DMS53 (cell line): ENCODE measurements at regions not wholly inside any gene's neighbourhood (a gene's known extent, or its start where the extent isn't known, plus 50 kb on each side); places are given as distances from the start of the nearest gene placed in this dataset.
A peak's percentile ranks its signal among the peaks of the same experiment; 100 is the strongest.

Source experiments
- DNase-seq: peaks from one replicate; lab custom pipeline; 2025; lab: John Stamatoyannopoulos, UW

DNA sequence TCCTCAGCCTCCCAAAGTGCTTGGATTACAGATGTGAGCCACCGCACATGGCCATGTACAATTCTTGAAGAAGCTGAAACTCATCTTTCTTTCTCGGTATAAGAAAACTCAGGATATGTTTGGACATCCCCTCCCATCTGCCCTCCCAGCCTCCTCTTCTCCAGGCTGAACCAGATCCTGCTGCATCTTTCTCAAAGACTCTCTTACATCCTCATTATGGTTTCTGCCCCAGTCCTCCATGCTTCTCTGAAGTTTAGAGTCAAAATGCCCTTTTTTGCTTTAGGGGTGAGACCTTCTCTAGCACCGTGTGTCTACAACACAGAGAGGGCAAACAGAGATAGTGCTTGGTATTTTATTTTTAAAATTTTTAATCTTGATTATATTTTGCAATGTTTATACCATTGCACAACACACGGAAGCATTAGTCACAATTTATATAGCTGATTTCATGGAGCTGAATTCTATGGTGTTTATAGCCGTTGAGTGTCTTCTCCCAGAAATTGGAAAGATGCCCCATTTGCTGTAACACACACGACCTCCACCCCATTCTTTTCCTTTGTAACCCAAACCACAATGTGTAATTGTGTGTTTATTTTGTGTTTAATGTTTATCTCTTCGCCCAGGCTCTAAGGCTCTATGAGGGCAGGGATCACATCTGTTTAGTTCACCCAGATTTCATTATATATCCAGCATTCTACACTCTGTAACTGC lies 206.0 kb upstream of the TNP1 start:
- peak; percentile 40 for DNase-seq

DNA sequence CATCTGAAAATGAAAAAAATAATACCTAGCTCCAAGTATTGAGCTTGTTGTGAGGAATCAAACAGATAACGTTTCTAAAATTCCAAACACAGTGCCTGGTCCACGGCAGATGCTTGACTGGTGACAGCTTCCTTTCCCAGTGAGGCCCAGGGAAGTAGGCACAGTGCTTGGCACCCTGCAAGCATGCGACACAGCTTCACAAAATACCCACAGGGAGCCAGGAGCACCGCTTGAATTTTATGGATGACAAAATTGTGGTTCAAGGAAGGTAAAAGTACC lies 205.1 kb upstream of the TNP1 start:
- no peak for DNase-seq

DNA sequence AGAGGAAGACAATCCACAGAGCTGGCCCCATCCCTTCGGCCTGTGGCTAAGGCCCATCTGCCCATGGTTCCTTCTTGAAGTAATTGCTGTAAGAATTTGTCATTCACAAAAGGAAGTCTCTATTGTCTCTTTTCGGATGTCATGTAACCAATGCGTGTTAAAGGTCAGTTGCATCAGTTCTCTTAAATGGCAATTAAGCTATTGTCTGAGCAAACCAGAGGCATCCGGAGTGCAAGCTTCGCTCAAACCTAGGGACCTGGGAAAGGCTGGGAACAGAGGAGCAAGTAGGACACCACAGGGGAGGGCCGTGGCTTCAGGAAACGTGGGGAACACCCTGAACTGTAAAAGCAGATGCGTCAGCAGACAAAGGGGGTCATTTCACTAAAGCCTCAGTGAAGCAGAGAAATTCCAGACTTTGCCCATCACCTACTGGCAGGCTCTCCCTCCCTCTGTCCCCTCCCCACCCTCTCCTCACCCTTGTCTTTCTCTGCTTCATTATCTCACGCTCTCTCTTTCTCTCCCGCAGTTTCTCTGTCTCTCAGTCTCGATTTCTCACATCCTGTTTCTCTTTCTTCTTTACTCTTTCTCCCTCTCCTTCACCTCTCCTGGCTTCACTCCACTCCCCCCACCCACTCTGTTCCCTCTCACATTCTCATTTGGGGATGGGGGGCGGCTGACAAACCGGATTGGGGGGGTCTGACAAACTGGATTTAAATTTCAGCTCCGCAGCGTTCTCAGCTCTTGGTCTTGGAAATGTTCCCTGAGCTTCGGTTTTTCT lies 204.6 kb upstream of the TNP1 start:
- no peak for DNase-seq

DNA sequence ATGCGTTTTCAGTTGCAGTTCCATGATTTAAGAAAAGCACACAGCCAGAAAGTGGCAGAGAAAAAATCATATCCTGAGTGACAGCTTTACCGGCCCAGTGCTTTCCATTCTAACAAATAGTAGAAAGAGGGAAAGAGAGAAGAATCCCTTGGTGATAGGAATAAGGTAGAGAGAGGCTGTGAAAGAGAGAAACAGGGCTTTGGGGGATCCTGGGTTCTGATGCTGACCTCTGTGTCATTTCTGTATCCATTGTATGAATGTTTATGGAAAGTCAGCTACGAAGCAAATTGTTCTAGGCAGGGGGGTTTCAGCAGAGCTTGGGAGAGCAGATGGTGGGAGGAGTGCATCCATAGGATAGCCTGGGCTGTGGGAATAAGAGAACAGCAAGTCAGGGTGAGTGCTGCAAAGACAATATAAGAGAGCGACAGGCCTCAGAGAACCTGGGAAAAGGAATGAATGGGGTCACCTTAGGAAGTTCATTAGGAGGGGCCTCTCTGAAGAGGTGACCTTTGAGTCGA lies 203.4 kb upstream of the TNP1 start:
- DNase-seq, result no peak

DNA sequence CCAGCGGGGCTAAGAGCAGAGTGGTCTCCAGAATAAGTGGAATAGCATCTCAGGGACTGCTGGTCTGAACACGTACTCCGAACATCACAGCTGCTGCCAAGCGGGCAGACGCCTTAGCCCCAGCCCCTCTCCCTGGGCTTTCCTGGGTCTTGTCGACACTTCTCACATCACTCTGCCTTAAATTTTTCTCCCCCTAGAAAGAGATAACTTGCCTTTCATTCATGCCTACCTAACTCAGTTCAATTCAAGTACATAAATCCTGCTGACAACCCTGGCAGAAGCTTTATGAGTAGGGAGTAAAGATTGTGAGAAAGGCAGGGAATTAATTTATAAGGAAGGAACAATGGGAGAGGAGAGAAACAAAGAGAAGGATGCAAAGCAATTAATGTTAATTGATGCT lies 202.9 kb upstream of the TNP1 start:
- no peak for DNase-seq

DNA sequence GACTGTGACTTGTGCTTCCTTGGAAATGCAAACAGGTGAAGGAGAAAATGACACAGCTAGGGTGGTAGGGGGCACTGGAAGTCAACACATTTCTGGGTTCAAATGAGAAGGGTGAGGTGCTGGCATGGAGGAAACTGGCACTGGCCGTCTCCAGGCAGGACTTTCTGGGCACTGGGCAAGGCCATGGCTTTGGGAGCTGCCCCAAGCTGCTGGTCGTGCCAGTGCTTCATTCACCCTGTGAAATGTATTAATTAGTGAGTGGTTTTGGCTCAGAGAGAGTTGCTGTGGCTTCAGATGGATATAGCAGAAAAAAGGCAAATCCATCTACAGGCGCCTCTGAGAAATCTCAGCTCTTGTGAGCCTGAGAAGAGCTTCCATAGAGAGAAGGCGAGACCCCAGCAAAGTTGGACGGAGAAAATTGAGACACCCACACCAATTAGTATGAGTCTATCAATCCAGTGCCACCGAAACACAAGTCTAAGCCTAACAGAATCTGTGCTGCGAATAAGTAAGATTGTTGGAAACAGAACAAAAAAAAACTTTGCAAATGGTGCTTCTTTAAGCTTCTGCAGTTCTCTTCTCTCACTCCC lies 202.1 kb upstream of the TNP1 start:
- DNase-seq, result no peak

DNA sequence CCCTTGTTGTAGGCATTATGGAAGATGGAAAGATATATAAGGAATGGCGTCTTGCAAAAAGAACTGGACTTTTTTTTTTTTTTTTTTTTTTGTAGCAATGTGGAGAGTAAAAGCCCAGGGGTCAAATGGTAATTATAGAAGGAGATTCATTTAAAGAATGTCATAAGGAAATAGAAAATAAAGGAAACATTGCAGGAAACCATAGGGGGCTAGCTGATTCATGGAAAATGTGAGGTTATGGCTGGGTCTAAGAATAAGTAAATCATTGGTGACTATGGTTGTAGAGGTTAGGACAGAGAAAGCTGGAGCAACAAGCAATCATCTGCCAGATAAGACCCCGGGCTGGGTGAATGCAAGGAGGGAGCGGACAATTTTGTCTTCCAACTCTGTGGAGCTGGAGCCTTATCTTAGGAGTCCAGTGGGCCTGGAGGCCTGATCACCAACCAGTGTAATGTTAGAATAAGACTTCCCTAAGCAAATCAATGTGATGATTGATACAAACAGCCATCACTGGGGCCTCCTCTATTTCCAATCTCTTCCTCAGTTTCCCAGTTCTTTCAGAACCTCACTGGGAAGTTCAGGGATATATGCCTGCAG lies 201.2 kb upstream of the TNP1 start:
- DNase-seq, result no peak

DNA sequence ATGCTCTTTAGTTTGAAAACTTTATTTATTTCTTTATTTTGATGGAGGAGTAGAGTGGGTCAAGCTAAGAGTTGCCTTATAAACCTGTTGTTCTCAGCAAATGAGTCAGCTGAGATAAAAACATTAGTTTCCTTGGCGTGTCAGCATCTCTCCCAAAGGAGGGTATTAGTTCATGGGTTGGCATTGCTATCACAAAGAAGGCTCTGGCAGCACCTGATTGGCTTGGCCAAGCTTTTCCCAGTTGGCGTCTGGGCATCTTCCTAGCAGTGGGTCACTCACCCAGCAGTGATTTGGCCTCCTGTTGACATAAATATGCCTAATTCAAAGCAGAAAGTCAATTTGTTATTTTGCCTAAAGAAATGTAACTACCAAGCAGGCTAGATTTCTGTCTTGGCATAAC lies 200.7 kb upstream of the TNP1 start:
- no peak for DNase-seq

DNA sequence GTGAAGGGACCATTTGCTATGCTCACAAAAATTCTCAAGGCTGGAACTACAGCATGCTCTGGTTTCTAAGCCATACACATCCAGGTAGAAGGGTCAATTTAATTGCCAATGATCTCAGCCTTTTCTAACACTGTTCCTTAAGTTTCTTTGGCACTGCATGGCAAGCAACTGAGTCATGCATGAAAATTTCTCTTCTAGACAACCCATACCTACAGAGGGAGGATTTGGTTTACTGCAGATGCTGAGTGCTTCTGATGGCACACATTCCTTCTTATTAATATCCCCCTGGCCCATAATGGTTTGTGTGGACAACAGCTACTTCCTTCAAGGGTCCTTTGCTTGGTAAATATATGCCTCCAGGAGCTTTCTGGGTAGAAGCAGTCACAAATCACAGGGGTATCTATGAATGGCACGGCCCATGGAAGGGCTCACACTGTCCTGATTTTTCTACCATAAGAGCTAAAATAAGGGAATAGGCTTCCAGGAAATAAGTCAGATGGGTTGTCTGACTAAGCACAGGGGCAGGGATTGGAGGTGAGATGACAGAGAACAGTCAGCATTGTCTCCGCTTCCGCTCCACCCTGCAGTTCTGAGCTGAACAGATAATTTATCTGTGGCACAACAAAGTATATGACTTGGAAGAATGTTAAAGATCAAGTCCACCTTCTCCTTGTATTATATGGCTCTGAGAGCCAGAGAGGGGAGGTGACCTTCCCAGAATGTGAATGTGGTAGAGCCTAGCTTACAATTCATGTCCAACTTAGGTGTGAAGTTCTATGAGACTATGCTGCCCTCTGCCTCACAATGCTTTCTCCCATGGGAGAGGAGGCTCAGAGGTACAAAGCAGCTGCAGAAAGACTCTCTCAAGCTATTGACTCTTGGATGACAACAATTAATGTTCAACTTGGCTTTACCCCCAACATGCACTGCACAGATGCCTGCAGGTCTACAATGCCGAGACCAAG lies 199.2 kb upstream of the TNP1 start:
- DNase-seq, result peak; percentile 56

DNA sequence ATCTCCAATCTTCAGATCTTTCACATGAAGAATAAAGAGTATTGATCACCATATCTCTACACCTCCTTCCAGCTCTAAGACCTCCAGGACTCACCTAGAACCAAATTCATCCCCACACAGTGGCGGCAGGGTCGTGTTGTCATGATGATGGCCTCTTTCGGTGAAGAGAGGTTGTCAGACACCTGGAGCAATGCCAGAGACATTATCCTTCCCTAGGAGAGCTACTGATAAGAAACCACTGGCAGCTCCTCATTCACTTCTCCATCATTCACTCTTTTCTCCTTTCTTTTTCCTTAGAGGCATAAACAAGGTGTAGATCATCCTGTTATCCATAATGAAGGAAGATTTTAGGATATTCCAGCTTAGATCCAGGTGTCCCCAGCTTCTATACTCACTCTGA lies 197.9 kb upstream of the TNP1 start:
- no peak for DNase-seq

DNA sequence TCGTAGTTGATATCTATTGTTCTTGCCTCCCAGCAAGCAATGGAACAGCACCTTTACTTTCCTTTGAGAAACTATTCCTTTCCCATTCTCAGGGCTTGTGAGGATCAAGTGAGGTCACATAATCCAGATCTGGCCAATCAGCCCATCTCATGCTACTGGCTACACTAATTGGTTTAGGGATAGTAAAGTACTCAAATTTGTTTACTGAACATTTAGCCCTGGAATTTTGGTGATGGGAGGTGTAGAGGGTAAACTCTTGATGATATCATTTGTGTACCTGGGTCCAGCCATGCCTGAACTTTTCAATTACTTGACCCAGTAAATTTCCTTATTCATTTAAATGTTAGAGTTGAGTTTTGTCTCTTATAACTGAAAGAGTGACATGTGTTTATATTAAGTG lies 195.8 kb upstream of the TNP1 start:
- DNase-seq, result peak; percentile 6

DNA sequence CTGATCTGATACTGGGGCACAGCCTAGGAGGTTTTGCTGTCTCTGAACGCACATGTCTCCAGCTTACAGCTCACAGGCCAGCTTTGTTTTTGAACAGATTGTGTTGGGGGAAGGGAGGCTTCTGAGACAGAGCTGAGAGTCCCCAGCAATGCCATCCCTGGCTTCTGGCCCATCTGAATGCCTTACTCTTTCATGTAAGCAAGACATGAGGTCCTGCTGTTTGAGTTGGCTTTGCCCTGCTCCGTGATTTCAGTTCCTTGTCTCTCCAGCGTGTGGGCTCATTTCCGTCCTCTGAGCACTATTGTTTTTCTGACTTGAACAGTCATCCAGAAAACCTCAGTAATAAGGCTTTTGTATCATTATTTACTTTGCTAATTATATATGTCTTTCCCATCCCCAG lies 194.9 kb upstream of the TNP1 start:
- no peak for DNase-seq

DNA sequence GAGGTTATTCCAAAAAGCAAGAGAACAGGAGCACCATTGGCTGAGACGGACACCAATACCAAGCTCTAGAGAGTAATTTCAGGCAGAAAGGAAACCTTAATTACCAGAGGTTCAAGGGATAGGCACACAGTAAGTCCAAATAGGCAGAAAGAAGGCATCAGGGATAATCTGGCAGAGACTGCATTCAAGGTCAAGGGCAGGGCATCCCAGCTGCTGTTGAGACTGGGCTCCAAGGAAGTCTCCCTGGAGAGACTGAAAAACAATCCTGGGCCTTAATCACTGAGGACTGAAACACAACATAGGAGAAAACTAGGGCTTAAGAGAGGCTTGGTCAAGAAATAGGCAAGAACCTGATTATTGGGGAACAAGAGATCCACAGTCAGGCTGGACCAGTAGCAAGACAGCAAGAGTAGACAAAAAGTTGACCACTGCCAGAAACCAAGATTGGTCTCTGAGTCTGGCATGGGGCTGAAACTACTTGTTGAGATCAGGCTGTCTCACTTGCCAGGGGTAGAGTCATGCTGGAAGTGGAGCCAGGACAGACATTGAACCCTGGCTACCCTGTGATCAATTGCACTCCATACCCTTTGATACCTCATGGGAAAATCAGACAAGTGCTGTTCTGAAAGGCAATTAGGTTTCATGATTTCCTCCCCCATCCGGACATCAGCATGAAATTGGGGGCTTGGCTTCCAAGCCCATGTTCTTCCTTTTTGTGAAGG lies 193.2 kb upstream of the TNP1 start:
- DNase-seq, result no peak

DNA sequence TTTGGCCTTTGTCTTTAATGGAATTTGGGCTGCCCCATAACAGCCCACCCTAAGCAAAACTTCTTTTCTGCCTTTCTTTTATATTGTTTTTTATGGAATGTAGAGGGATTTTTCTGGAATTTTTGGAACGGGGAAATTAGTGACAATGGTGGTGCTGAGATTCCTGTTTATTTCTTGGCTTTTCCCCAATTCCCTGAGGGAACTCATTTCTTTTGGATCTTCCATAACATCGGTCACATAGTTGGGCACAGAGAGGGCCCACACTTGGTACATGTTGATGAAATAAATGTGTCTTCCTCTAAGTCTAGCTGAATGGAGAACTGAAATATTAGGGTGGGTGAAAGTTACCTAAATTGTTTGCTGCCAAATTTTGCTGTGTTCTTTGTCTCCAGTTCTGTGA lies 191.6 kb upstream of the TNP1 start:
- DNase-seq, result no peak

DNA sequence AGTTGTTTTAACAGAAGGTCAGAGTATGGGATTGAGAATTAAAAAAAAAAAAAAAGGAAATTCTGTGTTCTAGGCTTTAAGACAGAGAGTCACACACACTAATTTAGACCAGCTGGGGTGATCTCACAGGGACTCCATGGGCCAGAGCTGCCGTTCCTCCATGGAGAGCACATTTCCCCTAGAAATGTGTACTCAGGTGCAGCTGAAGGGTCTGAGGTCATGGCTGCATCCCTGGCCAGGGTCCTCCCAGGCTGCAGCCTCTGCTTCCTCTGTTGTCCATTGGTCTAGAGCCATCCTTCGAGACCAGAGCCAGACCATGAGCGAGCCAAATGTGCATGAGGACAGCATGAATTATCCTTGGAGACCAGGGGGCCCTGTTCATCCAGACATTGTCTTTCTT lies 190.1 kb upstream of the TNP1 start:
- DNase-seq, result peak; percentile 85

DNA sequence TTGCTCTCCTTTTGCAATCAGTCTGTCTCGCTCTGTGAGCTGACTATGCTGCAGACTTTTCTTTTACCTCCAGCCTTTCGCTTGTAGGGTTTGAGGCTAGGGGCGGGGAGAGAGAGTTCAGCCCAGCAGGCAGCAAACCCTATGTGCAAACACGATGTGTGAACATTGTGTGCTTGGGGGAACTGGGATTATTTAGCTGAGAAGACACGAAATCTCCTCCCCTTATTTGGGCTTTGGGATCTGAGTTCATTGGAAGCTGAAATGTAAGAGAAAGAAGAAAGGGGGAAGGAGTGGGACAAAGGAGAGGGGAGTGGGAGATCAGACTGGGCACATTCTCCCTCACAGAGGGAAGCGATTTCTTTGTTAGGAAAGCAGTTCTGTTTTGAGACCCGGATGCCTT lies 189.6 kb upstream of the TNP1 start:
- DNase-seq, result peak; percentile 48

DNA sequence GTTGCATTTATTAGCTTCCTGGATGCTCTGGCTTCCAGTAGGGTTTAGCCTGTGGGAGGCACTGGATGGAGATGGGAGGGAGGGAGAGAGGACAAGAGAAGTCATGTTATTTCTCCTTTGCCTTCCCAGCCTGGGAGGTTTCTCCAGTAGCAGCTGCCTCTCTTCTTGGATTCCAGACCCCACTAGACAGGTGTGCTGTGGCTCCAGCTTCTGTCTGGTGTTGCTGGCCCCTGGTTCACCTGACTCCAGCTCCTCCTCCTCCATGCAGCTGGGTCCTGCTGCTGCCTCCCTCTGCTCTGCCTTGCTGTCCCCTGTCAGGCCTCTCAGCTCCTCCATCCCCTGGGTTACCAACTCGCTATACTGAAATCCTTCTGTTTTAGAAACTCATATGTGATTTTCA lies 188.9 kb upstream of the TNP1 start:
- peak; percentile 46 for DNase-seq

DNA sequence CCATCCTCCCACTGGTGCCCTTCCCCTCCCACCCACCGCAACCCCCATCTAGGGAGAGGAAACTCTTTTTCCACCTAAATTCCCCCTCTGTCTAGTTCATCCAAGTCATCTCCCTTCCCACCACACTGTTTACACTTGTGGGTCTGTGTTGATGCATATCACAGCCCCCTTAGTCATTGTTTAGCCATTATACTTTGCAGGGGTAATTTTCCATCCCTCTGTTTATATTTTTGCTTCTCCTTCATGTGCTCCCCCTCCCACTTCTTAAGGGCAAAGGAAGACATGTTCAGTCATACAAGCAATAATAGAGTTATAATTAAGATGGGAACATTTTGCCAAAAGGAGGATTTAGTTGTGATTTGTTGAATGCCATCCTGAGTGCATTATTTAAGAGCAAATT lies 187.8 kb upstream of the TNP1 start:
- peak; percentile 28 for DNase-seq

DNA sequence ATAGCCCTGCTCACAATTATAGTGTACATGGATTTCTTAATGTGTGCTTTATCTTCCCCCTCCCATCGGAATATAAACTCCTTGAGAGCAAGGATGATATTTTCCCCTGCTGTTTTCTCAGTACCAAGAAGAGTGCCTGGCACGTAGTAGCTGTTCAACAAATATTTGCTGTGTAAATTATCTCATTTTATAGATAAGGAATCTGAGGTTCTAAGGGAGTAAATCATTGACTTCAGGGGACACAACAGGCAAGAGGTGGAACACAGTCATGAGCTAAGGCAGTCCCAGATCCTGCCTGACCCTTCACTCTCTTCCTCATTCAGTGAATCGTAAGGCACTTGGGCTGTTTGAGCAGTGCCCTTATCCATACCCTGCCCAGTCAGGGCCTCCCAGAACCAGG lies 187.3 kb upstream of the TNP1 start:
- peak; percentile 69 for DNase-seq

DNA sequence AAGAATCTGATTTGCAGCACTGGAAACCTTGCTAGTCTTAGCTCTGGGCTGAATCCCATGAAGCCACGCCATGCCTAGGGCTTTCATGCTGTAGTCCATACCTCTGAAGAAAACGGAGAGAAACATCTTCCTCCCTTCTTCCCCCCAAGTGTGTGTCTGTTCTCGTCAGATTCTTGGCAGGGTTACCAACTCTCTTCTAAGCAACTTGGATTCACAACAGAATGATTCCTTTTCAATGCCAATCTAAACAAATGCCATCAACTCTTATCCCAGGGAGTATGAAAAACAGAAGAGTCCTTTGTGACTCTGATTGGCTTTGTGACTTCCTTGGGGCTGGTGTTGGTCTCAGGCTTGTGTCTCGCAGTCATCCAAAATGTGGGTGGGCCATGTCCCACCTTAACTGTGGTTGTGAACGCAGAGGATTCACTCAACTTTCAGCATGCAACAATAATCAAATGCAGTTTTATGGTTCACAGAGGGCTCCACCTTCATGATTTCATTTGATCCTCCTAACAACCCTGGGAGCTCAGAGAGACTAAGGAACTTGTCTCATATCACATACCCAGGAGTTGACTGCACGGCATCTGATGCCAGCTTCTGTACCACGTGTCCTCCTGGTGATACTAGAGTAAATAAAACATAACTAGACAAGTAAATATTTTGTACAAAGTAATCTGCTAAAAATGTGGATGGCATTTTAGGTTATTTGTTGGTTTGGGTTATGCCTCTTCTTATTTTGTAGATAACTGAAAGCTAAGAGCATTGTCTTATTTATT lies 186.0 kb upstream of the TNP1 start:
- DNase-seq, result peak; percentile 4
